ENCODE measurements at regions not wholly inside any gene's neighbourhood (a gene's known extent, or its start where the extent isn't known, plus 50 kb on each side); places are given as distances from the start of the nearest gene placed in this dataset.

- no peaks in the 10 kb centered on the region for H3K36me3 ChIP-seq
- no peak overlapping the region for H3K27ac ChIP-seq
- H3K4me3 ChIP-seq = no peak overlapping the region
- H3K4me1 ChIP-seq (ENCODE audit: low read depth) = peaks cover 10% of the 10 kb centered on the region
- TF ChIP-seq, protein P1, sequence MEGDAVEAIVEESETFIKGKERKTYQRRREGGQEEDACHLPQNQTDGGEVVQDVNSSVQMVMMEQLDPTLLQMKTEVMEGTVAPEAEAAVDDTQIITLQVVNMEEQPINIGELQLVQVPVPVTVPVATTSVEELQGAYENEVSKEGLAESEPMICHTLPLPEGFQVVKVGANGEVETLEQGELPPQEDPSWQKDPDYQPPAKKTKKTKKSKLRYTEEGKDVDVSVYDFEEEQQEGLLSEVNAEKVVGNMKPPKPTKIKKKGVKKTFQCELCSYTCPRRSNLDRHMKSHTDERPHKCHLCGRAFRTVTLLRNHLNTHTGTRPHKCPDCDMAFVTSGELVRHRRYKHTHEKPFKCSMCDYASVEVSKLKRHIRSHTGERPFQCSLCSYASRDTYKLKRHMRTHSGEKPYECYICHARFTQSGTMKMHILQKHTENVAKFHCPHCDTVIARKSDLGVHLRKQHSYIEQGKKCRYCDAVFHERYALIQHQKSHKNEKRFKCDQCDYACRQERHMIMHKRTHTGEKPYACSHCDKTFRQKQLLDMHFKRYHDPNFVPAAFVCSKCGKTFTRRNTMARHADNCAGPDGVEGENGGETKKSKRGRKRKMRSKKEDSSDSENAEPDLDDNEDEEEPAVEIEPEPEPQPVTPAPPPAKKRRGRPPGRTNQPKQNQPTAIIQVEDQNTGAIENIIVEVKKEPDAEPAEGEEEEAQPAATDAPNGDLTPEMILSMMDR (IDR thresholded peaks at IDR 0.05; ENCODE audit: low read depth, low read length) = no peak
- no peak for DNase-seq (ENCODE audit: low read depth in 1 of 2, low spot score in 1 of 2)
- no peaks in the 10 kb centered on the region for H3K27me3 ChIP-seq
- no peaks in the 10 kb centered on the region for H3K9me3 ChIP-seq (ENCODE audit: low read depth)
These were observed 89.7 kb downstream of the SEMA4F start for GRCh38 chr2:74743778-74744177.

GRCh38 chr2:74744731-74745515 is 89.0 kb upstream of the HK2 start:
- no peak overlapping the region for H3K27ac ChIP-seq
- TF ChIP-seq, protein P1 (IDR thresholded peaks at IDR 0.05; ENCODE audit: low read depth, low read length) = no peak
- H3K27me3 ChIP-seq = no peaks in the 10 kb centered on the region
- no peak overlapping the region for H3K4me3 ChIP-seq
- DNase-seq (ENCODE audit: low read depth in 1 of 2, low spot score in 1 of 2) = no peak
- H3K9me3 ChIP-seq (ENCODE audit: low read depth) = no peaks in the 10 kb centered on the region
- H3K36me3 ChIP-seq = no peaks in the 10 kb centered on the region
- peaks cover 6% of the 10 kb centered on the region for H3K4me1 ChIP-seq (ENCODE audit: low read depth)

DNA sequence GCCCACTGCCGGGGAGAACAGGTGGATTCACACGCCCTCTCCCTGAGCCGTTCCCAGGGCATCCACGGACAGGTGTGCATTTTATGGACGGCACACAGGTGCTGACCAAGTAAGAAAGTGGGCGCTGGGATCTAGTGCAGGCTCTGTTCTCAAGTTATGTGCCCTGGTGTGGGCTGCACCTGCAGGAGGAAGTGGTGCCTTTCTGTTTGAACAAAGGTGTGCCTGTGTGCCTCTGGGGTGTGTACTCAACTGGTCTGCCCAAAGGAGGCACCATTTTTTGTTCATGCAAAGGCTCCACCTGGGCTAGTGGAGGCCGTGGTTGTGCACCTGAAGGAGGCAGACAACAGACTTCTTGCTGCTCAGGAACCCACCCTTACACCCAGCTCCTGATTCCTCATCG is 88.2 kb upstream of the HK2 start:
- no peaks in the 10 kb centered on the region for H3K36me3 ChIP-seq
- no peak overlapping the region for H3K4me3 ChIP-seq
- no peak overlapping the region for H3K27ac ChIP-seq
- peaks cover 6% of the 10 kb centered on the region for H3K4me1 ChIP-seq (ENCODE audit: low read depth)
- no peaks in the 10 kb centered on the region for H3K9me3 ChIP-seq (ENCODE audit: low read depth)
- TF ChIP-seq, protein P1 (IDR thresholded peaks at IDR 0.05; ENCODE audit: low read depth, low read length) = no peak
- DNase-seq (ENCODE audit: low read depth in 1 of 2, low spot score in 1 of 2) = no peak
- H3K27me3 ChIP-seq = no peaks in the 10 kb centered on the region

- H3K27ac ChIP-seq = no peak overlapping the region
- H3K27me3 ChIP-seq = no peaks in the 10 kb centered on the region
- no peak overlapping the region for H3K4me3 ChIP-seq
- TF ChIP-seq, protein P1 (IDR thresholded peaks at IDR 0.05; ENCODE audit: low read depth, low read length) = no peak
- peaks cover 3% of the 10 kb centered on the region for H3K4me1 ChIP-seq (ENCODE audit: low read depth)
- H3K36me3 ChIP-seq = no peaks in the 10 kb centered on the region
- DNase-seq (ENCODE audit: low read depth in 1 of 2, low spot score in 1 of 2) = no peak
- no peaks in the 10 kb centered on the region for H3K9me3 ChIP-seq (ENCODE audit: low read depth)
These were observed 87.4 kb upstream of the HK2 start for GRCh38 chr2:74746480-74746879.

DNA sequence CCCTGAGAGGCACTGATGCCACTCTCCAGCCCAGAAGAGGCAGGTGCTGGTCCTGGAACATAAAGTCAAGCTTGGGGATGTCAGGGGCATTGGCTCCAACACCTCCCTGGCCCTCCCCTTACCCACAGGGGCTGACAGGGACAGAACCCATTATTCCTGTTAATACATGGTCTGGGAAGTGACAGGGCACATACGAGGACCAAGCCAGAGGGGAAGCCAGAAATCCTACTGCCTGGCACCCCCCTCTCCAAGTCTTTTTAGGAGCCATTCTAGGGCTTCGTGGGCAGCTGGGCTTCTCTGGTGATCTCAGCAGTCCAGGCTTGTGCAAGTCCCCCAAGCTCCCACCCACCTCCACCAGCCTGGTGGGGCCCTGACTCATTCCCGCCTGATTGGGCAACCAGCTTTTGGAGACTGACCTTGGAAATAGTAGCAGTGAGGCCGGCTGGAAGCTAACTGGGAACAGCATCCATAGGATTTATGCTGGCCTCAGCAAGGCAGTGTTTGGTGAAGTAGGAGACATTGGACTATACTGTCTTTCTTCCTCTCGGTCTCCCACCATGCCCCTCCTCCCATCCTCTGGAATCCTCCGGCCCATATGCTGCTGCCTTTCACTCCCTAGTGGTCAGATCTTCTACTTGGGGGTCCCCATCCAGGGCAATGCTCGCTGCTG is 86.4 kb upstream of the HK2 start:
- H3K27me3 ChIP-seq = no peaks in the 10 kb centered on the region
- H3K4me3 ChIP-seq = no peak overlapping the region
- no peak overlapping the region for H3K27ac ChIP-seq
- H3K9me3 ChIP-seq (ENCODE audit: low read depth) = no peaks in the 10 kb centered on the region
- TF ChIP-seq, protein P1 (IDR thresholded peaks at IDR 0.05; ENCODE audit: low read depth, low read length) = no peak
- peak in 1 of 2 donors; percentile 91 for DNase-seq (ENCODE audit: low read depth in 1 of 2, low spot score in 1 of 2)
- H3K4me1 ChIP-seq (ENCODE audit: low read depth) = no peaks in the 10 kb centered on the region
- no peaks in the 10 kb centered on the region for H3K36me3 ChIP-seq

Measured in cardiac muscle cell (in vitro differentiated cells and primary cell).